ENCODE measurements at regions not wholly inside any gene's neighbourhood (a gene's known extent, or its start where the extent isn't known, plus 50 kb on each side); places are given as distances from the start of the nearest gene placed in this dataset.

DNA sequence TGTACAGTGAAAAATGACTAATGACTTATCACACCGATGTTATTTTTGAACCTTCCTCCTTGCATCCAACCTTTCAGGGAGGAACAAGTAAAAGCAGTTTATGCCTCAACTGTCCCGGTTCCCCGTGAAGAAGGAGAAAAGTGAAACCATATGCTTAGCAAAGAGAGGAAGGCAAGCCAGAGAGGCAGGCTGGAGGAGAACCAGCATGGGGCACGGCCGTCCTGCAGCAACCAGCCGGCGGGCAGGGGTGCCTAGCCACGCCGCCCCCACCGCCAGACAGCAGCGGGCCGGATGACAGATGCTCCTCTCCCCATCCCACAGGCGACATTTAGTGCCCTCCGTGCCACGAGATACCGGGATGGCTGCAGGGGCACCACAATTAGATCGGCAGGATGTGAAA is 421.4 kb upstream of the MGMT start:
- TF ChIP-seq REST (IDR thresholded peaks at IDR 0.05; ENCODE audit: insufficient read depth in 1 of 2, low read depth in 2 of 2, low read length in 2 of 2) (no peak), SIN3A (IDR thresholded peaks at IDR 0.05; ENCODE audit: borderline replicate concordance, insufficient read depth, low read length) (no peak)

All from PFSK-1 (cell line).